Stomach (tissue), 8 donors: ENCODE measurements at regions not wholly inside any gene's neighbourhood (a gene's known extent, or its start where the extent isn't known, plus 50 kb on each side); places are given as distances from the start of the nearest gene placed in this dataset.
"Not testable (repeated sequence)": the region's sequence is repeated elsewhere in the genome, so short reads cannot be mapped to it uniquely, and the experiment has no call there.

Source experiments
- DNase-seq, 2 donors: peaks; one replicate each; pipeline versions ENCODE4 v3.0.0 to v3.0.0-alpha.2; 2013 to 2019
- H3K27ac ChIP-seq, 5 donors: fragments of 200-600 bp in 4 of 5; sonication (generic) in 4 of 5; one replicate each; pipeline ENCODE4 v1.5.1; 2013 to 2019; ENCODE audit warnings: mild to moderate bottlenecking in 1 of 5, moderate library complexity in 1 of 5
- H3K27me3 ChIP-seq, 3 donors: fragments of 200-600 bp; sonication (generic); one replicate each; pipeline ENCODE4 v1.5.1; 2017 to 2019; ENCODE audit warnings: mixed run types in 1 of 3
- H3K36me3 ChIP-seq, 4 donors: fragments of 200-600 bp; sonication (generic); 1 replicate in 3 of 4; 2 replicates in 1 of 4; pipeline ENCODE4 v1.5.1; 2016 to 2019
- H3K4me1 ChIP-seq, 4 donors: fragments of 200-600 bp; sonication (generic); one replicate each; pipeline ENCODE4 v1.5.1; 2016 to 2019
- H3K4me3 ChIP-seq, 4 donors: fragments of 200-600 bp; sonication (generic) in 3 of 4; one replicate each; pipeline ENCODE4 v1.5.1; 2016 to 2019; ENCODE audit warnings: mild to moderate bottlenecking in 1 of 4
- H3K9me3 ChIP-seq, 4 donors: fragments of 200-600 bp; sonication (generic); one replicate each; pipeline ENCODE4 v1.5.1; 2016 to 2019
- CTCF ChIP-seq, 7 experiments: fragments of 450-650 bp in 4 of 7; fragments of 200-600 bp in 3 of 7; sonication (generic) in 3 of 7; IDR thresholded peaks; one replicate each; pipeline ENCODE4 v1.5.1; 2016 to 2019; ENCODE audit warnings: antibody characterized with exemption in 7 of 7, control low read depth in 2 of 7, mild to moderate bottlenecking in 1 of 7
- EP300 ChIP-seq: sonication (generic); formaldehyde crosslinking; IDR thresholded peaks from one replicate; pipeline ENCODE4 v1.6.1; 2017; ENCODE audit warnings: antibody characterized with exemption
- POLR2A ChIP-seq, 4 donors: fragments of 450-650 bp; IDR thresholded peaks; one replicate each; pipeline ENCODE4 v1.6.1; 2016; ENCODE audit warnings: antibody characterized with exemption in 4 of 4, control low read depth in 2 of 4, mild to moderate bottlenecking in 1 of 4, moderate library complexity in 1 of 4
- POLR2AphosphoS5 ChIP-seq, 3 donors: sonication (generic); formaldehyde crosslinking; IDR thresholded peaks; one replicate each; pipeline ENCODE4 v1.6.1; 2016; ENCODE audit warnings: antibody characterized with exemption in 3 of 3
- WGBS, 5 donors: extraction: QIAGEN DNeasy Blood & Tissue Kit in 3 of 5; methylation state at CpG; one replicate each; pipeline versions ENCODE4 v1.1.5 to v1.1.7; 2013 to 2018; 5-methylcytosine and 5-hydroxymethylcytosine counted together
- intact Hi-C: fragments of 100-400 bp; cut with DNase I; formaldehyde crosslinking; loops from one replicate; pipeline ENCODE4 v1.15.1; 2023; ENCODE audit warnings: low total_unique reads
- donor health status: healthy with polysubstance abuse.
- donor health status: Bipolar disorder and iron deficiency.
- donor health status: healthy.

DNA sequence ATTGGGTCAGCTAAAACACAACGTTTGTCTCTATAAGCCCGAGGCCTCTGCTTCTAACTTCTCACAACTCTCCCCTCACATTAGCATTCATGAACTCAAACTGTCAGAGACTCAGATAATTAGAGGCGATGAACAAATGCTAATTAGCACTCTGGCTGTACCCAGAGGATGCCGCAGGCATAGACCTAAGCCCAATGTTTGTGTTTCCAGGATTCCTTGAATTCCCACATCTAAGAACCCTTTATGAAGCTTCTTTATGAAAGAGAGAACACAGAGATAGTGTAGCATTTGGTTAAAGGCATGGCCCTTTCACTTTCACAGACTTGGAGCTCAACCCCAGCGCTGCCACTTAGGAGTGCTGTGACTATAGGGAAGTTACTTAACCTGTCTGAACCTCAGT, 512.2 kb downstream of the GRIN2A start:
- TF ChIP-seq POLR2AphosphoS5 (IDR thresholded peaks at IDR 0.05), result no peak
- no peak for TF ChIP-seq POLR2A (IDR thresholded peaks at IDR 0.05)
- 39 to 51% (median 48%) methylated on average over 5 of the region's 5 CpGs for WGBS, 5 donors
- intact Hi-C loops, result no loop called here

GRCh38 chr16:9670616-9671015, 511.6 kb downstream of the GRIN2A start:
- H3K27ac ChIP-seq, DNase-seq, H3K27me3 ChIP-seq, H3K9me3 ChIP-seq, H3K4me3 ChIP-seq, H3K36me3 ChIP-seq, H3K4me1 ChIP-seq, intact Hi-C loops: not testable (repeated sequence)
- 76 to 85% (median 79%) methylated on average over 5 of the region's 5 CpGs for WGBS, 5 donors

More for the DNA sequence above, 512.2 kb downstream of the GRIN2A start:
- Histone ChIP-seq H3K4me3 (no peak overlapping the region), H3K36me3 (no peaks in the 10 kb centered on the region), H3K27me3 (no peaks in the 10 kb centered on the region), H3K27ac (no peak overlapping the region), H3K4me1 (peaks cover 0 to 5% (median 0%) of the 10 kb centered on the region in 4 donors), H3K9me3 (no peaks in the 10 kb centered on the region)
- no peak for DNase-seq

- 79 to 91% (median 90%) methylated on average over 6 to 12 of the region's 12 CpGs for WGBS, 5 donors
- H3K4me3 ChIP-seq, H3K27me3 ChIP-seq, H3K36me3 ChIP-seq, H3K4me1 ChIP-seq, H3K9me3 ChIP-seq, DNase-seq, H3K27ac ChIP-seq, intact Hi-C loops: not testable (repeated sequence)
These were observed 505.5 kb downstream of the GRIN2A start for GRCh38 chr16:9676560-9677300.

GRCh38 chr16:9677301-9677653, 505.0 kb downstream of the GRIN2A start:
- intact Hi-C loops, result no loop called here
- DNase-seq, result no peak
- peaks cover 0 to 7% (median 0%) of the 10 kb centered on the region in 3 donors for H3K27me3 ChIP-seq
- H3K4me3 ChIP-seq, result no peak overlapping the region
- H3K4me1 ChIP-seq, result no peaks in the 10 kb centered on the region
- H3K9me3 ChIP-seq, result no peaks in the 10 kb centered on the region
- TF ChIP-seq CTCF (IDR thresholded peaks at IDR 0.05) (no peak), EP300 (no peak)
- 58 to 81% (median 74%) methylated on average over 3 of the region's 3 CpGs for WGBS, 5 donors
- H3K36me3 ChIP-seq, result no peaks in the 10 kb centered on the region
- H3K27ac ChIP-seq, result no peak overlapping the region

DNA sequence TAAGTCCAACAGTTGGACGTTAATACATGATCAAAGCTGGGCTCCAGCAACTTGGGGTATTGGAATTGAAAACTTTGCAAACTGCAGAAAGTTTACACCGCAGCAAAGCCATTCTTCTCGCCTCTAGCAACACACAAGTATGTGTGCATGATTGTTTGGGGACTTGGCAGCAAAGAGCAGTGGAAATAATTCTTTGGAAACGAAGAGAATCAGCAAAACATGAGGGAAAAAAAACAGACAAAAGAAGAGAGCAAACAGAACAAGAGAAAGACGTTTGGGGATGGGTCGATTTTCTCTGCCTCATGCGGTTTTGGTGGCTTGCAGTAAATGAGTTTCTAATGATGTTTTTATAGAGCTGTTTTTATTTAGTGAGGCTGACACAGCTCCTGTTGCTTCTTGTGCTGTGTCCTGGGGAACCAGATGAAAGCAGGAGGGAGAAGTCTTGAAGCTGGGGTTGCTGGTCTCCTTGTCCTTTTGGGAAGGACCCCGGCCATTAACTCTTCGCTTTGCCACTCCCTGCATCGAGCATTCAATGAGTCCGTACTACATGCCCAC, 502.9 kb downstream of the GRIN2A start:
- Histone ChIP-seq H3K4me3 (no peak overlapping the region), H3K4me1 (no peaks in the 10 kb centered on the region), H3K27me3 (peaks cover 0 to 7% (median 0%) of the 10 kb centered on the region in 3 donors), H3K27ac (no peak overlapping the region), H3K9me3 (peaks cover 0 to 11% (median 8%) of the 10 kb centered on the region in 4 donors), H3K36me3 (no peaks in the 10 kb centered on the region)
- 16 to 30% (median 23%) methylated on average over 11 of the region's 11 CpGs for WGBS, 5 donors
- DNase-seq, result no peak
- intact Hi-C loops, result no loop called here
- no peak for TF ChIP-seq POLR2AphosphoS5 (IDR thresholded peaks at IDR 0.05)
- no peak for TF ChIP-seq POLR2A (IDR thresholded peaks at IDR 0.05)
- TF ChIP-seq EP300, result no peak
- TF ChIP-seq CTCF (IDR thresholded peaks at IDR 0.05), result no peak

DNA sequence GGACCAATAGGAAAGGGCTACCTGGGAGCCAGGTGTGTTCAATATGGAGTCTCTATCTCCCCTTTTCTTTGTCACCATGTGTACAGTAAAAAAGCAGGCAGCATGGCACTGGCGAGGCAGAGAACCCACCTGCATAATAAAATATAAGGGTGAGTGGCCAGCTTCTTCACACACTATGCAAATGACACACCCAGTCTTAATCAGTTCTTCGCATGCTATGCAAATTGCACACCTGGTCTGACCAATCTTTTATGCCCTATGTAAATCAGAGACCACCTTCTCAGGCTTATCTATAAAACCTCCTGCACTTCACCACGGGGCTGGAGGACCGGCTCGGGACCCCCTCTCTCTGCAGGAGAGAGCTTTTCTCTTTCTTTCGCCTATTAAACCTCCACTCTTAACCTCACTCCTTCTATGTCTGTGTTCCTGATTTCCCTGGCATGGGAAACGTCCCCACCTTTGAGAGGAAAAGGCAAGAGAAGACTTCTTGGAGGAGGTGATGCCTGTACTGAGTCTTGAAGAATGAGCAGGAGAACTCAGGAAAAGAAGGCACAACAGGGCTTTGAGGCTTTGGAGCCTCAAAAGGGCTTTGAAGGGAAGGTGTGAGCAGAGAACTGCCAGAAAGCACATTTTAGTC, 502.1 kb downstream of the GRIN2A start:
- WGBS, 5 donors, result 19 to 37% (median 23%) methylated on average over 7 of the region's 7 CpGs
- no peak overlapping the region for H3K27ac ChIP-seq
- H3K36me3 ChIP-seq, result no peaks in the 10 kb centered on the region
- H3K9me3 ChIP-seq, result peaks cover 0 to 11% (median 8%) of the 10 kb centered on the region in 4 donors
- intact Hi-C loops, result no loop called here
- no peak for TF ChIP-seq POLR2A (IDR thresholded peaks at IDR 0.05)
- H3K4me1 ChIP-seq, result no peaks in the 10 kb centered on the region
- DNase-seq, result no peak
- H3K27me3 ChIP-seq, result peaks cover 0 to 7% (median 0%) of the 10 kb centered on the region in 3 donors
- H3K4me3 ChIP-seq, result no peak overlapping the region
